Suprapubic skin (tissue), 4 donors: ENCODE measurements at regions not wholly inside any gene's neighbourhood (a gene's known extent, or its start where the extent isn't known, plus 50 kb on each side); places are given as distances from the start of the nearest gene placed in this dataset.
"Not testable (repeated sequence)": the region's sequence is repeated elsewhere in the genome, so short reads cannot be mapped to it uniquely, and the experiment has no call there.

Experiments
- CTCF ChIP-seq, 2 donors: fragments of 200-600 bp in 1 of 2; fragments of 450-650 bp in 1 of 2; sonication (generic) in 1 of 2; IDR thresholded peaks; one replicate each; pipeline ENCODE4 v1.5.1; 2016 to 2019; ENCODE audit warnings: antibody characterized with exemption in 2 of 2, mild to moderate bottlenecking in 1 of 2, moderate library complexity in 1 of 2
- EP300 ChIP-seq: sonication (generic); formaldehyde crosslinking; IDR thresholded peaks from one replicate; pipeline ENCODE4 v1.6.1; 2017; ENCODE audit warnings: antibody characterized with exemption
- POLR2A ChIP-seq, 2 donors: fragments of 450-650 bp; IDR thresholded peaks; one replicate each; pipeline ENCODE4 v1.6.1; 2017; ENCODE audit warnings: antibody characterized with exemption in 2 of 2, mild to moderate bottlenecking in 2 of 2, moderate library complexity in 2 of 2
- POLR2AphosphoS5 ChIP-seq, 3 donors: sonication (generic); formaldehyde crosslinking; IDR thresholded peaks; one replicate each; pipeline ENCODE4 v1.6.1; 2017; ENCODE audit warnings: antibody characterized with exemption in 3 of 3

GRCh38 chrX:27240042-27240441 is 223.1 kb downstream of the PPP4R3C start:
- not testable (repeated sequence) for TF ChIP-seq CTCF (IDR thresholded peaks at IDR 0.05); POLR2AphosphoS5 (IDR thresholded peaks at IDR 0.05); POLR2A (IDR thresholded peaks at IDR 0.05); EP300
